NCI-H1105 (cell line): ENCODE measurements at regions not wholly inside any gene's neighbourhood (a gene's known extent, or its start where the extent isn't known, plus 50 kb on each side); places are given as distances from the start of the nearest gene placed in this dataset.

Source experiments
- DNase-seq: peaks from one replicate; lab custom pipeline; 2025; lab: John Stamatoyannopoulos, UW

DNA sequence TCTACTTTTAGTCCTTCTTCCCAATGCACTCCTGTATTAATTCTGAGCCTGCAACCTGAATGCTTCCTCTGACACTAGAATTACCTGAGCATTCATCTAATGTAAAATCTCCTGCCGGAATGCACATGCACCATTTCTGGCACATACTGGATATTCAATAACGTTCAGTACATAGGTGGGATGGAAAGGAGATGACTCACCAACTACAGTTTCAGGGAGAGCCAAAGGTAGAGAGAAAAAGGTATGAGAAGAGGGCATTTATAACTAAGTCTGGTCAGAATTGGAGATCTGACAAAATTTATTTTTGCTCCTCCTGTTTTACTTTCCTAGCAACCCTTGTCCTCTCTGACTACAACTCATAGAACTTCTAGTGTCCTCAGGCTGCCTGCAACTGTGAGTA, 1954.1 kb upstream of the CELF4 start:
- no peak for DNase-seq

DNA sequence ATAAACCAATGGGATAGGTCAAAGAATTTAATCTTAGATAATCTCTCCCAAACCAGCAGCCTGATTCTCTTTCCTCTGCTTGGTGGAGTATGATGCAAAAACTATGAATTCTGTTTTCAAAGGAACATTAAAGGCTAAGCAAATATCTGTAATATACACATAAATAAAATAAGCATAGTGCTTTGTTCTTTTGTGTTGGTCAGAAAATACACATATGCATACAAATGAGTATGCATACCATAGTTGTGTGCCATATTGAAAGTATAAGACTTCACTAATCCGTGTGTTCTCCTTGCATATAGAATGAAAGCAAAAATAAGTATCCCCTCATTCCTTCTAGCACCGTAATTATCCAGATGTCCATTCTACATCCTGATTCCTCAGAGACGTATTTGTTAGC, 1949.7 kb upstream of the CELF4 start:
- DNase-seq: no peak

DNA sequence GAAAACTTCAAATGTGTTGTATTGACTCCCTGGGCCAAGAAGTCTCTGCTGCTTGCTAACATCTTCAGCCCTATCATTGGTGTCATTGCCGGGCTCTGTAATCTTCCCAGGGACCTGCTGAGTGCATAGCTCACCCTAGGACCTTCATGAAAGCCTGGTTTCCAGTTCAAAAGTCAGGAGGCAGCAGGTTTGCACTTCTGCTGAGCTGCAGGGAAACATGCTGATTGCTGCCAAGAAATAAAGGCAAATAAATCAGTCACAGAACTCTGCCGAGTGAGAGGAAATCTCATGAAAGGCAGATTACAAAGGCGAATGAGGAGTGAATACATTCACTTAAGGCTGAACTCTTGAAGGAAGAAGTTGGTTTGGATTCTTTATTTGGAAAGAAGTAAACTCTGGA, 1947.6 kb upstream of the CELF4 start:
- no peak for DNase-seq

DNA sequence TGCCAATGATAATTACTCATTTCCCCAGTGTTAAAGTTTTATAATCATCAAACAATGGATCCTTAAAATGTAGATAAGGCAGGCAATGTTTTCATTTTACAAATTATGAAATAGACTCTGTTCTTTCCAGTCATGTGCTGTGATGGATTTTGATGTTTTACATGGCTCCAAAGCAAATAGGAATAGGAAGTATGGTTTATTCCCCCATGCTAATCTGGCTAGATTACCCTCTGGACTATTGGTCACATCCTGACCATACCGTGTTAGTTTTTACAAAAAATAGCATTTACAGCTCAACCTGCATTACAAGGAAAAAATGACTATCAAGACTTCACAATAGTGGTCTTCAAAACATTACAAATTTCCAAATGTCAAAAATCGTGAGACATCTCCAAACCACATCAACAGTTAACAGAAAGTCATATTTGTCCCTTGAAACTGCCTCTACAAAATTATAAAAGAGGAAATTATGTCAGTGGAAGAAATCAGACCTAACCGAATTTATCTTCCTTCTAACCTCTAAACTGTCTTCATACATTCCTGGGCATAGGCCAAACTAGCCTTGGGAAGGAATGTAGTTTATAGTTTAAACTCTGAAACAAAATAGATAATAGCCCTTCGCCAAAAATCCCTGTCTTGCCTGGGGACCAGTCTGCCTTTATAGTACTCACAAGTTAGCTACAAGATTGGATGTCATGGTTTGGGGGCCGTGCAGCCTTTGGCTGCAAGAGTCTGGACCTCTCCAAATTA, 1941.2 kb upstream of the CELF4 start:
- no peak for DNase-seq

DNA sequence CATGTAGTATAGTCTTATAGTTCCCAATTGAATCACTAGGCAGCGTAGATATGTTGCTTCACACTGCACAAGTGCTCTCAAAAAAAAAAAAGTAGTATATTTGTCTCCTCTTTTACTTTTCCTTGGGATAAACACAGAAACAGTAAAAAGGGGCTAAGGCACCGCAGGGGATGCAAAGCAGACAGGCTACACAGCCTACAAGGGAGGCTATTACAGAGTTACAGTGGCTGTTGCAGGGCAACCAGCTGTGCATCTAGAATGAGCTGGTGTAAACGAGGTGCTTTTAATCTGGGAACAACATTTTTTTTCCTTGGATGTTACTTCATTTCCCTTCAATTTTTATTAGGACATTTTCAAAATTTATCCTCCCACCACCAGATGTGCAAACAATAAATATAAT, 1934.7 kb upstream of the CELF4 start:
- no peak for DNase-seq

DNA sequence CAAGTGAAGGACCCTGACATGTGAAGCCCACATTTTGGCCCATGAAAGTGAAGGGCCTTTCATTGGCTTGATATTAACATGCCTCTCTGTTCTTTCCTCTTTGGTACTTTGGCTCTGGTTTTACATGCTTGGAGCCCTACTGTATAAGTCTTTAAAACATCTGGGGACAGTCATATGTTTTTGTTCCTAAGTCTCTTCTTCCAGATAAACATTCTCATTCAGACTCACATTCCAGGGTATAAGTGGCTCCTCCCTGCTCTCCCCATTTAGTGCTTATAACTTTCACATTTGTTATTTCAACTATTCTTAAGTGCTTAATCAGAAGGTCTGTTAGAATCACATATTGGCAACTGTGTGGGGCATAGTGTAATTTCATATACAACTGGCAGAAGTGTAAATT, 1932.2 kb upstream of the CELF4 start:
- DNase-seq: no peak

DNA sequence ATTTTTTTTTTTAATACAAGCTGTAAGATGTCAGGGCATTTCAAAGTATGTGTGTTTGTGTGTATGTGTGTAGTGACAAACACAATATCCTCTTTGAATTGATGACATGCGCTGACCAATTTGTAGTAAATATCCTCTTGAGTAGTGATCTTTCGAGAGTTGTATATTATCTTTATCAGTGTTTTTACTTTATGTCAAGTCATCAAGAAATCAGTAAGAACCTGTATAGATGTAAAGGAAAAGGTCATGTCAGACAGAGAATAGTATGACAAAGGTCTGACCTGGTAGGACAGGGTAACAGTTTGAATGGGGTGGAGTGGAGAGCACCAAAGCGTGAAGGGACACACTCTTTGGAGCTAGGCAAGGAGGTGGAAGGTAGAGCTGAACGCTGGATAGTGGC, 1931.4 kb upstream of the CELF4 start:
- DNase-seq: no peak

DNA sequence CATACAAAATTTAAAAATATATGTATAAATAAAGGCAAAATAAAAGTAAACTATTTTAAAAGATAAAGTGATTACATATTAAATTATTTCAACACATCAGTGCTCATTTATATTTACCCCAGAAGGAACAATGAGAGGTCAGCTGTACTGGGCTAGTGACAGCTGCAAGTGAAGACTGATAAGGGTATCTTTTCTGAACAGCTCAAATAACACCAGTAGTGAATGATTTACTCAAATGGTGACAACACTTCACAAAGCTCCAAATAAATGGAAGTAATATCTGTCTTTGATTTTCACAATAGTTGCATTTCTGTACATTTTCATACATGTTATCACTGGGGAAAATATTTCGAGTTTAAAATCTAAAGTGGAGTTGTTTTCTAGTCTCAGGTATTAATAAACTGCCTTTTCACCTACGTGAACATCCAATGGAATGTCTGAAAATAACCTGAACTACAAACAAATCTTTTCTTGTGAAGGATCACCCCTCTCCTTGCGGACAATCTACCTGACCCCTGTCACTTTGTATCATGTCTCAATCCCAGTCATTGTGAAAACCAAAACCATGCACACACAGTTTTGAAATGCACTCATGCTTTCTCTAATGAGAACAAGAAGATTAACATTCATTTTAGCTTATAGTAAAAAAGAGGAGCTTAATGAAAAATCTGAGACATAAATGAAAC, 1928.8 kb upstream of the CELF4 start:
- DNase-seq: no peak

DNA sequence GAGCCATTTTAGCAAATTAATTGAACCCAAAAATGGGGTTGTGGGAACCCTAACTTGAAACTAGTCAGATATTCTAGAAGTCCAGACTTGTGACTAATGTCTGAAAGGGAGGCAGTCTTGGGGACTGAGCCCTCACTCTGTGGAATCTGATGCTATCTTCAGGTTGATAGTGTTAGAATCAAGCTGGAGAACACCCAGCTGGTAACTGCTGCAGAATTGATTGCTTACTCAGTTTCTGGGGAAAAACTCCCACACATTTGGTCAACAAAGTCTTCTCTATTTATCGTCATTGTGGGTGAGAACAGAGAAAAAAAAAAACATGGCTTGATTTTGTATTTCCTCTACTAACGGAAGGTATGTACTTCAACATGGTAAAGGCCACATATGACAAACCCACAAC, 1925.8 kb upstream of the CELF4 start:
- no peak for DNase-seq

DNA sequence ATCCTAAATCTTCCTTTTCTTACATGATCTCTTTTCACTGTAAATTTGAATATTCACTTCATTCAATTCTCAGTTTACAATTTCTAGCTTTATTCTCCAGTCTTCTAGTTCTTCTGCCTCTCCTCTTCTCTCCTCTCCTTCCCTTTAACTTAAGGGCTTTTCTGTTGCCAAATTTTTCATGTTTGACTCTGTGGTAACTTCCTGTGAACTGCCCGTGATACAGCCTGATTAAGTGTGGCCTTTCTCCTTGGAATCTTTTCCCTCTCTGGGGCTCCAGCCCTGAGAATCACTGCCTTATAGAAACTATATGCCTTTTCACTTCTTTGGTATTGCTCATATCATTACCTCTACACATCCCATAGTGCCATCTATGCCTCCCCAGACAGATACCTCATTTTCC, 1923.8 kb upstream of the CELF4 start:
- DNase-seq: no peak

DNA sequence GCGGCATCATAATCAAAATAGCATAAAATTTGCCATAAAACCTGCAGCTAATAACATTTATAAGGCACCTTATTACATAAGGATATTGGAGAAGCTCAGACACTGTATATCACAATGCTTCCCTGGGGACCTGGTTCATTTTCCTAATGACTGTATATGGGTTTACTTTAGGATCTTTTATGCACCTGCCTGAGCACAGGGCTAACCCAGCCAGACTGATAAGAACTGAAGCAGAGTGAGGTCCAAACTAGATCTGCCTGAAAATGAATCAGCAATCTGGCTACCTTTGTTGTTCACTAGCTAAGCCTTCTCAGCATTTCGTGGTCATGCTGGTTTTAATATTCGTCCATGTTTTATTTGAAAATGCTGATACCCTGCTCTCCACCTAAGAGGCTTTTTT, 1922.3 kb upstream of the CELF4 start:
- DNase-seq: no peak

DNA sequence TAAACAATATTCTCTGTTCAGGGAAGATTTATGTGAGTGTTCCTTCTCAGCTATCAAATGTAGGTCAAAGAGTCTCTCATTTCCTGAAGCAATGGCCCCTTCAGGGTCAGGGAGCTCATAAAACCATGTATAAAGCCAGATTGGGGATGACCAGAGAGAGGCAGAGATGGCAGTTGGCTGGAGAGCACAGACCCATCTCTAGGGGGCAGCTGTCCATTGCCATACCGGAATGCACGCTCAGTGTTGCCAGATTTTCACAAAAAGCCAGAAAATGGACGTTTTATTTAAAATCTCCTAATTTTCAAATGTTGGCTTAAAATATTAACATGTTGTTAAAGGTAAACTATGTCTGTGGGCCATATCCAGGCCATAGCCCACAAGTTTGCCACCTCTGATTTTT, 1920.7 kb upstream of the CELF4 start:
- DNase-seq: no peak

DNA sequence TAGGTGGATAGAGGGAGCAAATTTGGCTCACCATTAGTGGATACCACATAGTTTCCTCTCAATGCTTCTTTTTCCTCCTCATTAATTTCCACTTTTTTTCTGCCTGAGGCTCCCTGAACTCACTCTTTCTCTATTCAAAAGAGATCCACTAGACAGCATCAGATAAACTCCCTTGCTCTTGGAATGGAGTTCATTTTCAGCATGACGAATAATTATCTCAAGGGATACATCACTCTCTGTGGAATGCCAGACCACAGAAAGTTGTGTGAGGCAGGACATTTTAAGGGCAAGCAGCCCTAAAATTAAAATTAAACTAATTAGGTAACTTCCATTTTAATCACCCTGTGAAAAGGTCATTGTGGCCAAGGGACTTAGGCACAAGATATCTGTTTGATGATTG, 1920.1 kb upstream of the CELF4 start:
- DNase-seq: no peak

DNA sequence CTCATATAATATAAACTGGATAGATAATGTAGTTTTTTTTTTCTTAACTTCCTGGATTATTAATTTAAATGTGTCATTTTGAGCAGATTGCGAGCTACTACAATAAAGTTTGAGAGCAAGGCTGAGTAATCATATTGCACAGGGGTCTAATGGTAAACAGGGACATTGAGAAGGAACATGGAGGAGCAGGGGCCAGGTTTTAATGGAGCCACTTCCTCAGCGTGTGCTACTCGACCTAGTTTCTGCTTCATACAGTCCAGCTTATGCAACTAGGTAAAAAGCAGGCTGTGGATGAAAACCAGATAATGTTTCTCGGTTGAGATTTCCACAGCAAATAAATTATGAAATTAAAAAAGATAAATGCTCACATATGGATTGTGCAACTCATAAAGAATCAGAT, 1915.7 kb upstream of the CELF4 start:
- DNase-seq: no peak

DNA sequence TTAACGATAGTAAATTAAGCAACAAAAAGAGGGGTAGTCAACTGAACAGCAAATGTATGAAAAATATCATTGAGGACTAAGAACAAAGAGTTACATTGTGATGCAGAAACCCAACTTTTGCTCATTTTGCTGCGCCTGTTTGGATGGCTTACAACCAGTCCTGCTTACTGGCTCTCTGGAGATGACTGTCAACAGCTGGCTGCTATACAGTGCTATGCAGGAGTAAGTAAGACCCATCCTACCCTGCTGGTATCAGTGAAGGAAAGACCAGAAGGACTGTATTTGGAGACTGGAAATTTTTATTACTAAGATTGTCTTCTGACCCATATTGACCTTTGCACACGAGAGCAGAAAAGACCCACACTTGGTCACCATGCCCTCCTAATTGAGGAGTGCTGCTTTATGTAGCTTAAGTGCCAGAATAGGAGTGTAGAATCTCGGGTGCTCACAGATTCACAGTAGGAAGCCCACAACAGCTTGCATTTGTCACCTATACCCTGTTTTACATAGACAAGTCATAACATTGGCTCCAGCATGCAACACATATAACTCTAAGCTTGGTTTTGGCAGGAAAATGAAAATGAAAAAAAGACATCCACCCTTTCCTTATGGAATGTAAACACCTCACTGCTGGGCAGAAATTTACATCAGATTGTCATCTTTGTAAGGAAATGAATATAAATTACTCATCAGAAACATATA, 1915.0 kb upstream of the CELF4 start:
- DNase-seq: no peak

DNA sequence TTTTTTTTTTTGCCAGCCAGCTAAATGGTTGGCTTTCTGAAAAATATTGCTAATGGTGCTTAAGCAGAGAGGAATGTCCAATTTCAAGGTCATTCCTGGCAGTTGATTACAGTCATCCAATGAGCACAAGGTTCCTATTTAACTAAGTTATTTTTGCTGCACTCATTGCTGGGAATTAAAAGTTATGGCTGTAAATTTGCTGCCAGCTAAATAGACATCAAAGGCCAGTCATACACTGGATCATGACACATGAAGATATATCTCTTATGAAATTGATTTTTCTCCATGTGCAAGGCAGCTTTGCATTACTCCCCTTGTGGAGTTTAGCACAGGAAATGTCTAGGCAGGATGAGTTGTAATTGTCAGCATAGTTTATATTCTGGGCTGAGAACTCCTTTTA, 1898.4 kb upstream of the CELF4 start:
- DNase-seq: no peak

DNA sequence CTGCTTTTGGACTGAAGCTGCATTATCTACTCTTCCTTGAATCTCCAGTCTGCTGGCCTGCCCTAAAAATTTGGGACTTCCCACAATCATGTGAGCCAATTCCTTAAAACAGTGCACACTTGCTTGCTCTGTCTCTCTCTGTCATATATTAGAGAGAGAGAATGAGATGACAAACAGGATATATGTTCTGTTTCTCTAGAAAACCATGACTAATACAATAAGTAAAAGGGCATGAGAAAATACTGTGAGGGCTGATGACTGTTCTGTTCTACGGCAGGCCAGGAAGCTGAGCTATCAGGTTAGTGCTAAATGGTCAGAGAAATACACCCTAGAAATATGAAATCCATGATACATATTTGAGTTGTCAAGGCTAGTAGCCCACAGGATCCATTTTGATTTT, 1896.8 kb upstream of the CELF4 start:
- DNase-seq: no peak

DNA sequence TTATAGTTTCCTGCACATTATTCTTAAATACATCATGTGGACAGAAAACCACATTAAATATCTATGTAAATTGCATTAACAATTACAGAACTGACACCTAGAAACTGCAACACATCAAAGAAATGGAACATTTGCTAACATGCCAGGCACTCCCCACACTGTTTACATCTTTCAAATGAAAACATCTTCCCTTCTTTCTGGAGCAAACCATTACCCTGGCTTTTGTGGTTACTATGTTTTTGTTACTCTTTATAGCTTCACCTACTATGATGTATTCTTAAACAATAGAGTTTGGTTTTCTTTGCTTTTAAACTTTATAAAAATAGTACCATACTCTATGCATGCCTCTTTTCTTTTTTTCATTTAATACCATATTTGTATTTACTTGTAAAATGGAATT, 1894.5 kb upstream of the CELF4 start:
- no peak for DNase-seq

DNA sequence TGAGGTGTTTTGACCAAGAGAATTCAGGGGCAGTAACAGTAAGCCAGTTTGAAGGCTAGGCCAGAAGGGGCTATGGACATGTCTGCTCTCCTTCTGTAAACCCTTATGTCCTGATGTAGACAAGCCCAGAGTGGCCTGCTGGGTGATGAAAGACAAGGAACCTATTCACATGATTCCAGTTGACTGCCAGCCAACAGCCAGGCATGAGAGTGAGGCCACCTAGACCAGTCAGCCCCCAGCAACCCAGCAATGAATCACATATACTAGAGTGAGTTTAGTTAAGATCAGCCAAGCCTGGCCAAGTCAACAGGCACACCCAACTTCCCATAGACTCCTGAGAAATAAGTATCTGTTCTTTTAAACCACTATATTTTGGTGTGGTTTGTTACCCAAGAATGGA, 1889.7 kb upstream of the CELF4 start:
- no peak for DNase-seq

DNA sequence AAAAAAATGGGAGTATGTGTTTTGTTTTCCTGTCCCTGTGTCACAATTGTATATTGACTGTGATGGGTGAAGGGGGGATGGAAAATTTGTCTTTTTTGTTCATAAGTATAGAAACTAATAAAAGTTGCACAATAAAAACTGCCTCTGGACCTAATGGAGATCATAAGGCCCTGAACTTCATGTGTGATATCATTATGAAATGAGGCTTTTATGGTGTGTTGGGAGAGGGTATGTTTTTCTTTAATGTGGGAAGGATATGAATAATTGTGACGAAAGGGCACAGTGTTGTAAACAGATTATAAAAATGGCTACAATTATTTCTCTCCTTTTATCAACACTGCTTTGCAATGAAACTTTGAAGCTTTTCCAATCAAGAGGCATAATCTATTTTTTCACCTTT, 1889.3 kb upstream of the CELF4 start:
- DNase-seq: no peak

DNA sequence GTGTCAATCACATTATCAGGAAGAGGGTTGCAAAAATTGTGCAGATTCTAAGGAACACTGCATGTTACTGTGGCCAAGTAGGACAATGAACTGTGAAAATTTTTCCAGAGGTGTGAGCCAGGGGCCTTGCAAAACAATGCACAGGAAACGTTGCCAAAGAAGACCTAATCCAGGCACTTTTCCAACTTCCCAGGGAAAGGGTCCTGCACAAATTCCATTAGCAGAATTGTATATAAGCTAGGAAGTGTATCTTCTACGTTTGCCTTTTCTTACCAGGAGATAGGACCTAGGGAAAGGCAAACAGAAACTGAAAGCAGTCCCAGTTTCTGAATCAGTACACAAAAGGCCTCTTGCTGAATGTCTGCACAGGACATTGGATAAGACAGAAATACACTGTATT, 1888.3 kb upstream of the CELF4 start:
- no peak for DNase-seq

DNA sequence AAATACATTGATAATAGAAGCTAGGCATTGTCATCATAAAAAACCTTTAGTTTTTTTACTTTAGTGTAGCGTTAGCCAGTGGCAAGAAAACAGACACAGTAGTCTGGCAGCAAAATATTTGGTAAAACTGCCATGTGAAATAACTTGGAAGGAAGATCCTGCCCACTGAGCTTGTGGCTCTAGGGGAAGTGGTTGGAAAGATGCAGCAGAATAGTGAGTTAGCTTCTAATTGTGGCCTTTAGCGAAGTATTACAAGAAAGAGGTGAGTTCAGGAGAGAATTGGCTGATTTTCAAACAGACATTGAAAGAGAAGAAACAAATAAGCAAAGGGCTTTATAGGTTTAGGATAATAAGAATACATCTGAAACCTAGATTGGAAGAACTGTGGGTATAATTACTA, 1887.8 kb upstream of the CELF4 start:
- DNase-seq: no peak

DNA sequence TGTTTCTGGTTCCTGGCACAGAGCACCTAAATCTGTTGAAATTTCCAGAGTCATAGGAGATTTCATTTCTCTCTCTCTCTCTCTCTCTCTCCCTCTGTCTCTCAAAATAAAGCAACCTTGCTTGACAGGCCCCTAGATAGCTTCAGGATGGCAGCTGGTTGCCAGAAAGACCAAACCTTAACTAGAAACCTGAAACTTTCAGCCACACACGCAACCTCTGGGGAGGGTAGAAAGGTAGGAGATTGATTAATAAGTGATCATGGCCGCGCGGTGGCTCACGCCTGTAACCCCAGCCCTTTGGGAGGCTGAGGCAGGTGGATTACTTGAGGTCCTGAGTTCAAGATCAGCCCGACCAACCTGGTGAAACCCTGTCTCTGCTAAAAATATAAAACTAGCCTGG, 1885.4 kb upstream of the CELF4 start:
- no peak for DNase-seq

DNA sequence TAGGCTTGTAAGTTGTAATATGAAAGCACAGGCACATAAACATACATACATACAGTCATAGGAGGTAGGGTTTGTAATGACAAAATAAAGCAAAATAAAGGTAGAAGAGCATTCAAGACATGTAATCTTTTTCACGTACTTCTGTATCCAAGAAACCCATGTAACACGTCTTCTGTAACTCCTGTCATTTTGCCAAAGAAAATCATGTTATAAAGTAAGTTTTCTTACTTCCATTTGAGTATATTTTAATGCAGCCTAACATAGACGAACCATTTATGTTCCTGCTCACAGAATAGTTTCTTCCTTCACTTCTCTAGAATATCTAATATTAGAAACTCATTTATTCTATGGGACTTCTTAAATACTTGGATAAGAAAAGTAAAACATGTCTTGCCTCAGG, 1884.0 kb upstream of the CELF4 start:
- DNase-seq: no peak
